Naive B cell (primary cell): ENCODE measurements at regions not wholly inside any gene's neighbourhood (a gene's known extent, or its start where the extent isn't known, plus 50 kb on each side); places are given as distances from the start of the nearest gene placed in this dataset.

Source experiments
- ATAC-seq, 2 donors: fragments of 150-1000 bp; cut with Tn5 transposase; 2 replicates each; pipeline ENCODE4 v1.10.0; 2021; ENCODE audit warnings: low read depth in 2 of 2, mild to moderate bottlenecking in 2 of 2, moderate library complexity in 2 of 2
- DNase-seq: peaks from one replicate; pipeline ENCODE4 v3.0.0; 2022
- H3K27ac Mint-ChIP-seq, 6 donors: one replicate each; pipeline ENCODE4 v1.8.0; 2020 to 2022; ENCODE audit warnings: mild to moderate bottlenecking in 6 of 6, mixed read lengths in 6 of 6, moderate library complexity in 5 of 6, inconsistent platforms in 2 of 6
- H3K27me3 Mint-ChIP-seq, 3 donors: one replicate each; pipeline ENCODE4 v1.8.0; 2021 to 2022; ENCODE audit warnings: mixed read lengths in 3 of 3, mild to moderate bottlenecking in 1 of 3
- H3K36me3 Mint-ChIP-seq, 2 donors: one replicate each; pipeline ENCODE4 v1.8.0; 2020 to 2022; ENCODE audit warnings: mixed read lengths in 2 of 2, inconsistent platforms in 1 of 2, mild to moderate bottlenecking in 1 of 2
- H3K4me1 Mint-ChIP-seq, 3 donors: one replicate each; pipeline ENCODE4 v1.8.0; 2020 to 2022; ENCODE audit warnings: mixed read lengths in 3 of 3, inconsistent platforms in 1 of 3, mild to moderate bottlenecking in 1 of 3, moderate library complexity in 1 of 3
- H3K4me3 Mint-ChIP-seq, 8 donors: one replicate each; pipeline ENCODE4 v1.8.0; 2020 to 2022; ENCODE audit warnings: mild to moderate bottlenecking in 8 of 8, mixed read lengths in 8 of 8, moderate library complexity in 8 of 8, inconsistent platforms in 2 of 8
- H3K9me3 Mint-ChIP-seq, 7 donors: one replicate each; pipeline ENCODE4 v1.8.0; 2020 to 2022; ENCODE audit warnings: mixed read lengths in 7 of 7, mild to moderate bottlenecking in 5 of 7, inconsistent platforms in 2 of 7, moderate library complexity in 1 of 7

- DNase-seq, result no peak
- H3K4me1 Mint-ChIP-seq, result no peaks in the 10 kb centered on the region
- no peaks in the 10 kb centered on the region for H3K27me3 Mint-ChIP-seq
- H3K36me3 Mint-ChIP-seq, result no peaks in the 10 kb centered on the region
- ATAC-seq, result no peak
- H3K27ac Mint-ChIP-seq, result no peak overlapping the region
- H3K9me3 Mint-ChIP-seq, result peaks cover 0 to 8% (median 4%) of the 10 kb centered on the region in 7 donors
- H3K4me3 Mint-ChIP-seq, result no peak overlapping the region
Measured at GRCh38 chr7:80981405-80981804, 62.6 kb upstream of the SEMA3C start.

- Mint-ChIP-seq H3K36me3 (no peaks in the 10 kb centered on the region), H3K4me3 (no peak overlapping the region), H3K27ac (no peak overlapping the region), H3K4me1 (no peaks in the 10 kb centered on the region), H3K27me3 (no peaks in the 10 kb centered on the region), H3K9me3 (peaks cover 0 to 13% (median 7%) of the 10 kb centered on the region in 7 donors)
- no peak for ATAC-seq
- no peak for DNase-seq
Measured at GRCh38 chr7:80977751-80978150, 58.9 kb upstream of the SEMA3C start.

- Mint-ChIP-seq H3K9me3 (peaks cover 0 to 11% (median 7%) of the 10 kb centered on the region in 7 donors), H3K27me3 (no peaks in the 10 kb centered on the region), H3K36me3 (no peaks in the 10 kb centered on the region), H3K4me3 (no peak overlapping the region), H3K4me1 (no peaks in the 10 kb centered on the region), H3K27ac (no peak overlapping the region)
- no peak for DNase-seq
- ATAC-seq, result no peak
Measured at GRCh38 chr7:80974396-80975358, 55.8 kb upstream of the SEMA3C start.

- H3K4me1 Mint-ChIP-seq, result no peaks in the 10 kb centered on the region
- no peaks in the 10 kb centered on the region for H3K27me3 Mint-ChIP-seq
- peaks cover 1 to 8% (median 5%) of the 10 kb centered on the region in 7 donors for H3K9me3 Mint-ChIP-seq
- H3K4me3 Mint-ChIP-seq, result no peak overlapping the region
- no peaks in the 10 kb centered on the region for H3K36me3 Mint-ChIP-seq
- ATAC-seq (no peak), DNase-seq (no peak)
- no peak overlapping the region for H3K27ac Mint-ChIP-seq
Measured at GRCh38 chr7:80971225-80971624, 52.4 kb upstream of the SEMA3C start.
